ENCODE measurements at regions not wholly inside any gene's neighbourhood (a gene's known extent, or its start where the extent isn't known, plus 50 kb on each side); places are given as distances from the start of the nearest gene placed in this dataset.
"Not testable (repeated sequence)": the region's sequence is repeated elsewhere in the genome, so short reads cannot be mapped to it uniquely, and the experiment has no call there.

DNA sequence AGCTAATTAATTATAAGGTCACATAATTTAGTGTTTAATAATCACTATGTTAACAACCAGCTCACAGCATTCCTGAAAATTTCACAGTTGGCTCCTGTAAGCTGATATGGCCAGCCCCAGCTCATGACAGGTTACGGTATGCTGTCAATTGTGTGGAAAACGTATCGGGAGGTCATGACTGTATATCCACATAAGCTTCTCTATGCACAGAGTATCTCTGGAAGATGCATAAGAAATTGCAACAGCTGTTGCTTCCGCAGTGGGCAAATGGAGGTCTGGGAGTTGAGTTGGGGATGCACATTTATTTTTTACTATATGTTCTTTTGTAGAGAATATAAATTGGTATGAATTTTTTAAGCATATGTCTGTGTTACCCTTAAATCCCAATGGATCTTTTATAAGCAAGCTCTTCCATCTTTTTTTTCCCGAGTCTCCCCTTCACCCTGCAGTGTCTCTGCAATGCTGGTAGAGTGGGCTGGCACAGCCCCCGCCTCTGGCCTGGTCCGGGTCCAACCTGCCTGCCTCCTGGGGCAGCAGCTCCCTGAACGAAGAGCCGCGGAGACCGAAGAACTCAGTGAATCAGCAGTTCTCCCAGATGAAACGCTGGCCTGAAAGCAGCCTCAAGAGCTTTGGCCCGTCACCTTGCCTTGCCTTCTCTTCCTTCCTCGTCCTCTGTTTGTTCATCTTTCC lies 139.9 kb upstream of the CDYL start:
- in situ Hi-C loops (cut with MboI; ENCODE audit: low pct_unique_long_range_greater_than_20kb, low sequenced_read_pairs), result no loop called here
- no peak for DNase-seq

DNA sequence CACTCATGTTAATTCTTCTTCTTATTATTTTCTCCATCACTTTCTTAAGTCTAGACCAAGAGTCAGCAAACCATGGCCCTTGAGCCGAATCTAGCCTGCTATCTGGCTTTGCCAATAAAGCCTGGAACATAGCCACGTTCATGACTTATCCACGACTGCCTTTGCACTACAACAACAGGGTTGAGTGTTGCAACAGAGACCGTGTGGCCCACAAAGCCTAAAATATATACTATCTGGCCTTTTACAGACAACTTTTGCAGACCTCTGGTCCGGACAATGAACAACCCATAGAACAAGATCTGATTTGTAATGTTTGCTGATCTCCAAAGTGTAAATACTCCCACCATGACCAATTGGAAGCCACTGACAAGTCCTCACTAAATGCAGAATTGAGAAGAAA lies 140.5 kb upstream of the CDYL start:
- in situ Hi-C loops (cut with MboI; ENCODE audit: low pct_unique_long_range_greater_than_20kb, low sequenced_read_pairs), result no loop called here
- DNase-seq, result no peak

GRCh38 chr6:4632421-4632820 lies 143.8 kb upstream of the CDYL start:
- no peak for DNase-seq
- in situ Hi-C loops (cut with MboI; ENCODE audit: low pct_unique_long_range_greater_than_20kb, low sequenced_read_pairs), result no loop called here

GRCh38 chr6:4629789-4630188 lies 146.4 kb upstream of the CDYL start:
- DNase-seq, result peak; percentile 9
- in situ Hi-C loops (cut with MboI; ENCODE audit: low pct_unique_long_range_greater_than_20kb, low sequenced_read_pairs), result not testable (repeated sequence)

- in situ Hi-C loops (cut with MboI; ENCODE audit: low pct_unique_long_range_greater_than_20kb, low sequenced_read_pairs), result no loop called here
- no peak for DNase-seq
Measured at GRCh38 chr6:4625557-4625956, 150.6 kb upstream of the CDYL start.

- in situ Hi-C loops (cut with MboI; ENCODE audit: low pct_unique_long_range_greater_than_20kb, low sequenced_read_pairs), result no loop called here
- DNase-seq, result no peak
Measured at GRCh38 chr6:4624726-4625125, 151.5 kb upstream of the CDYL start.

DNA sequence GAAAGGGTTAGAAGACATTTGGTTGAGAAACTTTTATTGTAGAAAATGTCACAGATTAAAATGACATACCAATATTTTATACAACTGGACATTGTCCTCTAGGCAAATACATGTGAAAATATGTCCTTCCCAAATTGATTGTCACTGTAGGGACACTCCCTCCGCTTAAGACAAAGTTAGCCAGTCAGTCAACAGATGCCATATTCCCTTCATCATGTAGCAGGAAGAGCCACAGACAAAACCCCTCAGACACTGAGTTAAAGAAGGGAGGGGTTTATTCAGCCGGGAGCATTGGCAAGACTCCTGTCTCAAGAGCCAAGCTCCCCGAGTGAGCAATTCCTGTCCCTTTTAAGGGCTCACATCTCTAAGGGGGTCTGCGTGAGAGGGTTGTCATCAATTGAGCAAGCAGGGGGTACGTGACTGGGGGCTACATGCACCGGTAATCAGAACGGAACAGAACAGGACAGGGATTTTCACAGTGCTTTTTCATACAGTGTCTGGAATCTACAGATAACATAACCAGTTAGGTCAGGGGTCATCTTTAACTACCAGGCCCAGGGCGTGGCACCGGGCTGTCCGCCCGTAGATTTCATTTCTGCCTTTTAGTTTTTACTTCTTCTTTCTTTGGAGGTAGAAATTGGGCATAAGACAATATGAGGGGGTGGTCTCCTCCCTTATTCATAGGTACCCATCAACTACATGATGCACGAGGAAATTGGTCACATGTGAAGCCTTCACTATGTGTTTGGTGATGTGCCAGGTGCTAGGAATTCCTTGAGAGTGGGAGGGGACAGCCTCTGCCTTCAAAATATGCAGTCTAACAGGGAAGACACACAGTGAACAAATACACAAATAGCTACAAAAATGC lies 155.7 kb upstream of the CDYL start:
- no peak for DNase-seq

GRCh38 chr6:4616311-4616710 lies 159.9 kb upstream of the CDYL start:
- no peak for DNase-seq
- in situ Hi-C loops (cut with MboI; ENCODE audit: low pct_unique_long_range_greater_than_20kb, low sequenced_read_pairs), result no loop called here

More for the DNA sequence above, 155.7 kb upstream of the CDYL start:
- in situ Hi-C loops (cut with MboI; ENCODE audit: low pct_unique_long_range_greater_than_20kb, low sequenced_read_pairs), result no loop called here

DNA sequence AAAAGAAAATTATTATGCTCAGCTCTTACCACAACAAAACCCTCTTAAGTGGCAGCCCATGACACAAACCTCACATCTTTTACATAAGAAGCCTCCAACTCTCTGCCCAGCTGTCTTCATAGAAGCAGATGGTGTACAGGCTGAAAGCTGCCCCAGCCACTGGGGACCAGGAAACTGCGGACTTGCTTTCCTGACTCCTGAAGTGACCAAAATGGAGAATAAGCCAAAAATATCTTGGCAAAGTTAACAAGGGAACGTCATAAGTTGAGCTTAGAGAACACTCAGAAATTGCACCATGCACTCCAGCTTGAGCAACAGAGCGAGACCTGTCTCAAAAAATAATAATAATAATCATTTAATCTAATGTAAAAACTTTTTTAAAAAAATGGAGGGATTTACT lies 160.3 kb upstream of the CDYL start:
- in situ Hi-C loops (cut with MboI; ENCODE audit: low pct_unique_long_range_greater_than_20kb, low sequenced_read_pairs), result no loop called here
- DNase-seq, result no peak

- in situ Hi-C loops (cut with MboI; ENCODE audit: low pct_unique_long_range_greater_than_20kb, low sequenced_read_pairs), result no loop called here
- DNase-seq, result no peak
Measured at GRCh38 chr6:4615231-4615630, 161.0 kb upstream of the CDYL start.

- in situ Hi-C loops (cut with MboI; ENCODE audit: low pct_unique_long_range_greater_than_20kb, low sequenced_read_pairs), result no loop called here
- DNase-seq, result no peak
Measured at GRCh38 chr6:4614637-4615036, 161.6 kb upstream of the CDYL start.

DNA sequence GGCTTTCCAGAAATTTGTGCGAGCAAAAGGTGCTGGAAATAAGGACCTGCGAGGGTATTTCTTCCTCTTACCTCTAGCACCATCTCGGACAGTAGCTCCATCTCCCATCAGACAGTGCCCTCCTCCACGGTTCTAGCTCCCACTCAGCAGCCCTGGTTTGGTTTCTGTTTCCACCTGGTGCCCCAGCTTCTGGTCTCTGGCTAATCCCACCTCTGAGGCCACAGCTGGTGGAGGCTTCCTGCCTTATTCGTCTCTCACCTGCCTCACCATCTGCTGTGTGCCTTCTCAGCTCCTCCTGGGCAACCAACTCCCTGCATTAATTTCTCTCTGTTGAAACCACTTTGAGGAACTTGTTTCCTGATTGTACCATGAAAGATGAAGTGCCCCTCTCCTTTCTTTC lies 162.4 kb upstream of the CDYL start:
- in situ Hi-C loops (cut with MboI; ENCODE audit: low pct_unique_long_range_greater_than_20kb, low sequenced_read_pairs), result no loop called here
- no peak for DNase-seq

DNA sequence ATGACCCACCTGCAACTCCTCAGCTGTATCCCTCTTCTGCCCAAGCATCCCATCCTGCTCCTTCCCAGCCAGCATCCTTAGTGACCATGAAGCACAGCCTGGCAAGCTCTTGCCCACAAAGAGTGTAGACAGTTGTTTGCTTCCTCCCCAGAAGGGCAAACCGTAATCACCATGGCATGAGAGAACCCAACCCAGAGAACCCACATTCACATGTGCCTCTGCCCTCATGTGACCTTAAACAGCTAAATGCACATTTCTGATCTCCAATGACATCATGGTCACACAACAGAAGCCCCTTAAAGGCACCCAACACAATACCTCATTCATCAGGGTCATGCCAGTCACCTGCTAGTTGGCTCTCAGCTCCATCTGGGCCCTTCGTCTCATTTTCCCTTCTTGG lies 162.8 kb upstream of the CDYL start:
- in situ Hi-C loops (cut with MboI; ENCODE audit: low pct_unique_long_range_greater_than_20kb, low sequenced_read_pairs), result no loop called here
- DNase-seq, result no peak

GRCh38 chr6:4612636-4613171 lies 163.5 kb upstream of the CDYL start:
- in situ Hi-C loops (cut with MboI; ENCODE audit: low pct_unique_long_range_greater_than_20kb, low sequenced_read_pairs), result no loop called here
- DNase-seq, result no peak

DNA sequence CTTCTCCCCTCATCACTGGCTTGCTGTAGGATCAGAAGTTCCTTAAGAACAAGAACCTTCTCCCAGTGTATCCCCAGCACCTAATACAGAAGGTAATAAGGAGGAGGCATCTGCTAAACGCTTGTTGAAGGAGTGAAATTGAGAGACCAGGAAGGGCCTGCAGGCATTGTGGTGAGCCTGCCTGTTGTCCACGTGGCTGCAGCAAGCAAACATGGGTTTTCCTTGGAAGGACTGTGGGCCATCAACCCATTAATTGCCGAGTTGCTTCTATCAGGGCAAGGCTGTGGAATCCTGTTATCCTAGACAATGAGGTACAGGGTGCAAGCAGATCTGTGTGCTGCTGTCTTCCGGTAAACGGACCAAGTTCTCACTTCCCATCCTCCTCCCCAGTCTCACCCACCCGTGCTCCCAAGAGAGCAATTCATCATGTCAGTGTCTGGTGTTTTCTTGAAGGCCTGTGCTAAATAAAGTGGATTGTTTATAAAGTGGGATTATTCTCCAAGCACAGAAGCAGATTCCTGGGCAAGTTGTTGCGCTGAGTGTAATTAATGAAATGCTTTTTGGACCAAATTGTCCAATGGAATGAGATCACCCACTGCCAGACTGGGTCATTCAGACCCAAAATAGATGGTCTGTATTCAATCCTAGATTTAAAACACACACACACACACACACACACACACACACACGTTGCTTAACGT lies 164.6 kb upstream of the CDYL start:
- DNase-seq, result no peak
- in situ Hi-C loops (cut with MboI; ENCODE audit: low pct_unique_long_range_greater_than_20kb, low sequenced_read_pairs), result no loop called here

DNA sequence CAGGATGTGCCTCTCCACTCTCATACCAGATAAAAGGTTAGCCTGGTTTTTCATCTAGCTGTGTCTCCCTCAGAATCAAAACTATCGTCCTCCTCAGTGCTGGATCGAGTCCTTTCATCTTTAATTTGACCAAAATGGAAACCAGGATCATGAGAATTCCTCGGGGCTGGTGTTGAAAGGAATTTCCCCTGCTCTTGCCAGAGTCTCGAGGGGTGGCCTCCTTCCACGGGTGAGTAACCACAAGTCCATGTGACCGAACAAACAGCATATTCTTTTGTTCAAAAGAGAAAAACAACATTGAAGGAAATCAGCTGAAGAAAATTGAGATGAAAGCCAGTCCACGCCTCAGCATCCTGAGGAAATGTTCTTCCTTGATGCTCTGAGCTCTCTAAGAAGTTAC lies 165.9 kb upstream of the CDYL start:
- in situ Hi-C loops (cut with MboI; ENCODE audit: low pct_unique_long_range_greater_than_20kb, low sequenced_read_pairs), result no loop called here
- no peak for DNase-seq

DNA sequence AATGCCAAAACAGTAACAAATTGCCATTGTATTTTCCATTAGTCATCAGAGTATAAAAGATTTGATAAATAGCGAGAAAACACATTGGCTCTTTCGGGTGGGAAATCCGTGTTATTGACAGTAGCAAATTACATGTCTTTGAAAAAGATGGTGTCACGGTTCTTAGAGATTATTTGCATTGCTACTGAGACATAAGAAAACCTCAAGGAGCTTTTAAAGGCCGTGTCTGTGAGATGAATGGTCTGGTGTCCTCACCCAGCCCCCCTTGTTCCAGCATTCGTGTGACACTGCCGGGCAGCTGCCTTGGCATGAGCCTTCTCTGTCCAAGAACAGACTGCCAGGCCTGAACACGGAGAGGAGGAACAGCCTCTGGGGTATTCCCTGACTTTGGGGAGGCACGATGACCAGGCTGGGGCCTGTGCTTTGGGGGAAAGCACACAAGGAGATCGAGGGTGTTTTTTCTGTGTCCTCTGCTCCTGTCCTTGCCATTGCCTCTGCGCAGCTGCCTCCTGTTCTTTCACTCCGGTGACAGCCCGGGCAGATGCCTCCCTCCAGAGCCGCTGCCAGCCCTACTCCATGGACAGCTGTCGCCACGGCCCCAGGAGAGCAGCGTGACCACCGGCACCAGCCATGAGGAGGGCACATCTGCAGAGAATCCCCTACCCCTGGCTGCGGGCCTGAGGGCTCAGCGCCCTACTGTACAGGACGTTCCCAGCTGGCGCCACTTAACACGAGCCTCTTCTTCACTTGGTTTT lies 167.7 kb upstream of the CDYL start:
- in situ Hi-C loops (cut with MboI; ENCODE audit: low pct_unique_long_range_greater_than_20kb, low sequenced_read_pairs), result no loop called here
- no peak for DNase-seq

GRCh38 chr6:4607793-4608192 lies 168.4 kb upstream of the CDYL start:
- in situ Hi-C loops (cut with MboI; ENCODE audit: low pct_unique_long_range_greater_than_20kb, low sequenced_read_pairs), result no loop called here

More at GRCh38 chr6:4607793-4608192, 168.4 kb upstream of the CDYL start:
- DNase-seq, result no peak

Measured in KBM-7 (cell line).